LNCAP (cell line): ENCODE measurements at regions not wholly inside any gene's neighbourhood (a gene's known extent, or its start where the extent isn't known, plus 50 kb on each side); places are given as distances from the start of the nearest gene placed in this dataset.

Experiments
- TF ChIP-seq, protein P1 (sequence below): fragments of 450-650 bp; IDR thresholded peaks from 2 replicates; pipeline ENCODE4 v1.5.1; 2017; ENCODE audit warnings: mild to moderate bottlenecking

DNA sequence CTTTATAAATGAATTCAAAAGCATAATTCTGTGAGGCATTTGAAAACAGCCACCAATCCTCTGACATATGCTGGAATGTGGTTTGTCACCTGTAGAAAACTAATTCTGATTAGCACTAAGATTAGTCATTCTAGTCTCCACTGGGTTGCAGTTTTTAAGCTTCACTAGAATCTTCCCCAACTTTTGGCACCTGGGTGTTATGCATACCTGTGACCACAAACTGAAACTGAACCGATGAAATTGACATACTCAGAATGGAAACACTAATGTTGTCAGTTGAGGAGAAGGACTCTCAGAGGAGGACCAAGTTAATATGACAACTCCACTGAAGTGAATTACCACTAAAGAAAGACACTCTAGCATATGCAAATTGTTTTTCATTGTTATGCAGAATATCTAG, 285.8 kb upstream of the NEGR1 start:
- TF ChIP-seq, protein P1, sequence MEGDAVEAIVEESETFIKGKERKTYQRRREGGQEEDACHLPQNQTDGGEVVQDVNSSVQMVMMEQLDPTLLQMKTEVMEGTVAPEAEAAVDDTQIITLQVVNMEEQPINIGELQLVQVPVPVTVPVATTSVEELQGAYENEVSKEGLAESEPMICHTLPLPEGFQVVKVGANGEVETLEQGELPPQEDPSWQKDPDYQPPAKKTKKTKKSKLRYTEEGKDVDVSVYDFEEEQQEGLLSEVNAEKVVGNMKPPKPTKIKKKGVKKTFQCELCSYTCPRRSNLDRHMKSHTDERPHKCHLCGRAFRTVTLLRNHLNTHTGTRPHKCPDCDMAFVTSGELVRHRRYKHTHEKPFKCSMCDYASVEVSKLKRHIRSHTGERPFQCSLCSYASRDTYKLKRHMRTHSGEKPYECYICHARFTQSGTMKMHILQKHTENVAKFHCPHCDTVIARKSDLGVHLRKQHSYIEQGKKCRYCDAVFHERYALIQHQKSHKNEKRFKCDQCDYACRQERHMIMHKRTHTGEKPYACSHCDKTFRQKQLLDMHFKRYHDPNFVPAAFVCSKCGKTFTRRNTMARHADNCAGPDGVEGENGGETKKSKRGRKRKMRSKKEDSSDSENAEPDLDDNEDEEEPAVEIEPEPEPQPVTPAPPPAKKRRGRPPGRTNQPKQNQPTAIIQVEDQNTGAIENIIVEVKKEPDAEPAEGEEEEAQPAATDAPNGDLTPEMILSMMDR = no peak

DNA sequence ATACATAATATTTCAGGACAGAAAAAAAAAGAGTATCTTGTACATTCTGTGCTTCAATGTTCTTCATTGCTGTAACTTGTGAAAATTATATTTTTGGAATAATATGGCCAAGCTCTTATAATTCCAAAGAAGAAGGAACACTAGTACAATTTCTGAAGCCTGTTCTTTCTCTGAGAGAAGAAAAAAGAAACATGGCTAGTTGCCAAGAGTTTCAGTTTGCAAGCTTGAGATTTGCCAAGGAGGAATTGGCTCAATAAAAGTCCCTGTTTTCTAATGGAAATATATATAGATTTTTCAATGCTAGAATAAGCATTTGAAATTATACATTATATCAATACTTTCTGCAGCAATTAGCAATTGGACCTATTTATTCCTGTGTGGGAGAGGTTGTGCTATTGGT, 285.2 kb upstream of the NEGR1 start:
- TF ChIP-seq, protein P1 = no peak

DNA sequence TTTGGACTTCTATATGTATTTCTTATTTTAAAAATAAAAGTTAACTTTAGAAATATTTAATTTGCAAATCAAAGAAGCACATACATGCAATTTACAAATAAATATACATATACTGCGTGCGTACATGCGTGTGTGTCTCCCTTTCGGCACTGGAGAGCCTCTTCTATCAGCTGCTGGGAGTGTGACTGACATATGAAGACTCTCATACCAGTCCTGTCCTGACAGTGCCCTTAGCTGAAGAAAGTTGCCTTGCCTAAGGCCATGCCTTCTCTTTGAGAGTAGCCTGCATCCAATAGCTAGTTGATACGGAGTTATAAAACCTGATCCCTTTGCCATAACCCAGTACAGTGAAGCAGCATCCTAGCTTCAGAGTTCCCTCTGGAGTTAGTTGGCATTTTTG, 282.4 kb upstream of the NEGR1 start:
- TF ChIP-seq, protein P1 = no peak

DNA sequence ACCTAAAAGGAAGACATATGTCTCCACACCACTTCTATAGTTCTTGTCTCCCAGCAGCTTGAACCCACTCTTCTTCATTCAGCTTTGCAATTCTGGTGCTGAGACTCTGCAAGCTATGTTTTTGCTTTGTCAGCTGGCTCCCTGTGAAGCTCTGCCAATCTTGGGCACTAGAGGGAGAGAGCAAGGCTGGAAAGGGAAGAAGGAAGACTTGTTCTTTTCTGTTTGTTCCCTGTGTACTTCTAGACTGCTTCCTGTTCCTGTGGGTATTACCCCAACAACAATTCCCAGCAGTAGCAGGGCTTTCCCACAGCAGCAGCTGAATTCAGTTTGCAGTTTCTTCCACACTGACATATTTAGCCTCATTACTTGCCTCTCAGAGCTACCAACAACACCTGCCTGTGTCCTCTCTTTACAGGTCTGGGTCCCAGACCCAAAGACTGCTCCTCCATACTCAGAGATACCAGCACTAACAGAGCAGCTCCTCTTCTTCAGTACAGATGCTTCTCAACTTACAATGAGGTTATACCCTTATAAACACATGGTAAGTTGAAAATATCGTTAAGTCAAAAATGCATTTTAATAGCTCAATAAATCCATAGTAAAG, 275.2 kb upstream of the NEGR1 start:
- TF ChIP-seq, protein P1 = peak; percentile 44

DNA sequence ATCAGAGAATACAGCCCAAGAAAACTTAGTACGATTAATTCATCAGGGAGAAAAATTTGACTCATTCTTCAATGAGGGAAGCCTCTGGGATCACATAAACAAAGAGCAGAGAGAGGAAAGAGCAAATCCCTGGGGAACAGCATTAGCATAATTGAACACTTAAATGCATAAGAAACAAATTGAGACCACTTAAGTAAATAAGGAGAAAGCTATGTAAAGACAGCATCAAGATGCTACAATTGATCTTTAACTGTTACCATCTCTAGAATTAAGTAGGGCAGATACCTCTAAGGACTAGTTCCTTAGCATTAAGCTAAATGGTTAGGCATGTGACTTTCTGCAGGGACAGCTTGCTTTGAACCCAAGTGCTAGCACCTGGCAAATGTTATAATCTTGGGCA, 265.1 kb upstream of the NEGR1 start:
- TF ChIP-seq, protein P1 = no peak

DNA sequence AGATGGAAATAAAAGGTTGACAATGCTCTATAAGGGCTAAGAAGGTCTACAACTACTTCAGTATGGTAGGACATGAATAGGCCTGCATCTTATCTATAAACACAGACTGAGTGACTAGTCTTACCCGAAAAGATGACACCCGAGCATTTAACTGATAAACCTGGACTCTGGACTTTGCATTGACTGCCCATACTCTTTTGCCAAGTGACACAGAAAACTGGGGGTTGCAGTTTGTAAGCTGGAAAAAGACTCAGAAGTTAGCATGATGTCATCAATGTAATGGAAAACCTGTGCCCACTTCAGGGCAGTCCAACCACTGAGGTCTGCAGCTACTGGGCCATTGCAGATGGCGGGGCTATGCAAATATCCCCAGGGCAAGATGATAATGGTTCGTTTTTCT, 258.3 kb upstream of the NEGR1 start:
- TF ChIP-seq, protein P1 = no peak

DNA sequence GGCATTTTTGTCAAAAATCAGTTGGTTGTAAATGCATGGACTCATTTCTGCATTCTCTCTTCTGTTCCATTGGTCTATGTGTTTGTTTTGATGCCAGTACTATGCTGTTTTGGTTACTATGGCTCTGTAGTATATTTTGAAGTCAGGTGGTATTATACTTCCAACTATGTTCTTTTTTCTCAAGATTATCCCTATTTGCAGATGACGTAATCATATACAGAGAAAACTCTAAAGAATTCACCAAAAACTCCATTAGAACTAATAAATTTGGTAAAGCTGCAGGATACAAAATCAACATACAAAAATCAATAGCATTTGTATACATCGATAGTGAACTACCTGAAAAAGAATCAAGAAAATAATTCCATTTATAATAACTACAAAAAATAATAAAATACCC, 253.1 kb upstream of the NEGR1 start:
- TF ChIP-seq, protein P1 = no peak

DNA sequence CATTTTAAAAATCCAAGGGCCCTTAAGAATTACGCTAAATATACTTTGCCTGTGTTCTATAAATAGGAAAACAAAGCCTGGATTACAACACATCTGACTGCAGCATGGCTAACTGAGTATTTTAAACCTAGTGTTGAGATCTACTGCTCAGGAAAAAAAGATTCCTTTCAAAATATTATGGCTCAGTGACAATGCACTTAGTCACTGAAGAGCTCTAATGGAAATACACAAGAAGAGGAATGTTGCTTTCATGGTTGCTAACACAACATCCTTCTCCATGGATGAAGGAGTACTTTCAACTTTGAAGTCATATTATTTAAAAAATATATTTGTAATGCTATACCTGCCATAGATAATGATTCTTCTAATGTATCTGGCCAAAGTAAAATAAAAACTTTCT, 248.3 kb upstream of the NEGR1 start:
- TF ChIP-seq, protein P1 = no peak
